T-helper 2 cell (primary cell): ENCODE measurements at regions not wholly inside any gene's neighbourhood (a gene's known extent, or its start where the extent isn't known, plus 50 kb on each side); places are given as distances from the start of the nearest gene placed in this dataset.

Experiments used
- DNase-seq, 5 experiments: peaks; one replicate each; pipeline versions ENCODE4 v3.0.0 to v3.0.0-alpha.2; 2012 to 2022

- DNase-seq: no peak
Measured at GRCh38 chr5:112668911-112669310, 68.8 kb upstream of the APC start.

GRCh38 chr5:112669328-112669963, 68.2 kb upstream of the APC start:
- DNase-seq: no peak

GRCh38 chr5:112671687-112672086, 66.0 kb upstream of the APC start:
- no peak for DNase-seq

- no peak for DNase-seq
Measured at GRCh38 chr5:112681481-112681908, 56.2 kb upstream of the APC start.

- no peak for DNase-seq
Measured at GRCh38 chr5:112682621-112683061, 55.0 kb upstream of the APC start.

GRCh38 chr5:112684121-112684520, 53.6 kb upstream of the APC start:
- no peak for DNase-seq

- no peak for DNase-seq
Measured at GRCh38 chr5:112684737-112685136, 52.9 kb upstream of the APC start.

GRCh38 chr5:112685386-112685785, 52.3 kb upstream of the APC start:
- no peak for DNase-seq

GRCh38 chr5:112685931-112686330, 51.8 kb upstream of the APC start:
- no peak for DNase-seq

GRCh38 chr5:112686675-112687074, 51.0 kb upstream of the APC start:
- DNase-seq: no peak

- DNase-seq: no peak
Measured at GRCh38 chr5:112687306-112687705, 50.4 kb upstream of the APC start.
